Astrocyte (in vitro differentiated cells and primary cell): ENCODE measurements at regions not wholly inside any gene's neighbourhood (a gene's known extent, or its start where the extent isn't known, plus 50 kb on each side); places are given as distances from the start of the nearest gene placed in this dataset.

Experiments
- CTCF ChIP-seq: IDR thresholded peaks from 2 replicates; pipeline ENCODE4 v1.5.1; 2011; ENCODE audit warnings: low read depth, mild to moderate bottlenecking, inconsistent platforms, low read length, moderate library complexity; ENCODE audit not compliant: insufficient read depth
- EZH2 ChIP-seq: IDR thresholded peaks from 2 replicates; pipeline ENCODE4 v1.6.1; 2012; ENCODE audit warnings: mild to moderate bottlenecking, low read length, inconsistent platforms; ENCODE audit not compliant: insufficient read depth

DNA sequence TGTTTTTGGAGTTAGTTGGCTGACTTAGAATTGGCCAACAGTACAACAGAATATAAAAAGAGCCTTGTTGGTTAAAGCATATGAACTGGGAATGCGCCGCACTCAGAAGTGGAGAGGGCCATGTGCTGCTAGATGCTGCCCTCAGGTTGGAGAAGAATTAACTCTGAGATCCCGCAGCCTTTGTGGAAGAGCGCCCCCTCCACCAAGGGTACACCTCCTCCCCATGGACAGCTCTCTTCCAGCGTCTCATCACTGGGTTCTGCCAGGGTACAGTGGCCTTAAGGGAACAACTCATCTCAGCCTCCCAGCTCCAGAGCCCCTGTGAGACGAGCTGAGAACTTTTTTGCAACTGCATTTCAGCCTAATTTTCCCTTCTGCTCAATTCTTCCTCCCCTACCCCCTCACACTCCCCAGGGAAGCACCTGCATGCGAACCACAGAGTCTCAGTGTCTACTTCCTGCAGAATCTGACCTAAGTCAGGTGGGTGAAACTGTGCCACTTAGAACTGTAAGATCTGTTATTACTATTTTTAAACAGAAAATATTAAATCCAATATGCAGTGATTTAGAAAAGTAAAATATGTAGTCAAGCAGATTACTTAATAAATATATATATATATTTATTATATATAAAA, 380.6 kb downstream of the RAB28 start:
- TF ChIP-seq EZH2, result no peak
- TF ChIP-seq CTCF, result no peak
